HUES48 (cell line): ENCODE measurements at regions not wholly inside any gene's neighbourhood (a gene's known extent, or its start where the extent isn't known, plus 50 kb on each side); places are given as distances from the start of the nearest gene placed in this dataset.

Source experiments
- H3K27ac ChIP-seq: one replicate; pipeline ENCODE4 v1.7.0; 2013; ENCODE audit warnings: low read depth, low read length, inconsistent platforms
- H3K27me3 ChIP-seq: 2 replicates; pipeline ENCODE4 v1.6.1; 2013; ENCODE audit warnings: mild to moderate bottlenecking, low read length; ENCODE audit not compliant: control insufficient read depth, insufficient read depth
- H3K36me3 ChIP-seq: 2 replicates; pipeline ENCODE4 v1.6.1; 2013; ENCODE audit warnings: low read length; ENCODE audit not compliant: control insufficient read depth, insufficient read depth
- H3K4me1 ChIP-seq: 2 replicates; pipeline ENCODE4 v1.6.1; 2013; ENCODE audit warnings: mild to moderate bottlenecking, low read length; ENCODE audit not compliant: control insufficient read depth, insufficient read depth
- H3K4me3 ChIP-seq: 2 replicates; pipeline ENCODE4 v1.5.1; 2013; ENCODE audit warnings: mild to moderate bottlenecking, low read depth, low read length
- H3K9ac ChIP-seq: 2 replicates; pipeline ENCODE4 v1.6.1; 2013; ENCODE audit warnings: mild to moderate bottlenecking, low read depth, low read length, moderate library complexity
- H3K9me3 ChIP-seq: 2 replicates; pipeline ENCODE4 v1.6.1; 2013; ENCODE audit warnings: low read length; ENCODE audit not compliant: control insufficient read depth, insufficient read depth

- Histone ChIP-seq H3K27ac (no peak overlapping the region), H3K9ac (no peak overlapping the region), H3K36me3 (no peaks in the 10 kb centered on the region), H3K27me3 (no peaks in the 10 kb centered on the region), H3K9me3 (no peaks in the 10 kb centered on the region), H3K4me1 (no peaks in the 10 kb centered on the region), H3K4me3 (no peak overlapping the region)
Measured at GRCh38 chr4:134601706-134602105, 400.1 kb upstream of the PABPC4L start.

GRCh38 chr4:134591326-134591725 lies 389.7 kb upstream of the PABPC4L start:
- Histone ChIP-seq H3K36me3 (no peaks in the 10 kb centered on the region), H3K4me3 (no peak overlapping the region), H3K27ac (no peak overlapping the region), H3K9me3 (no peaks in the 10 kb centered on the region), H3K27me3 (no peaks in the 10 kb centered on the region), H3K9ac (no peak overlapping the region), H3K4me1 (no peaks in the 10 kb centered on the region)

GRCh38 chr4:134585972-134586371 lies 384.4 kb upstream of the PABPC4L start:
- H3K36me3 ChIP-seq = no peaks in the 10 kb centered on the region
- H3K9me3 ChIP-seq = no peaks in the 10 kb centered on the region
- no peaks in the 10 kb centered on the region for H3K27me3 ChIP-seq
- H3K4me1 ChIP-seq = 0 out of 2 replicates have a peak, but pooled peaks cover 3% of the 10 kb centered on the region
- H3K4me3 ChIP-seq = no peak overlapping the region
- no peak overlapping the region for H3K9ac ChIP-seq
- no peak overlapping the region for H3K27ac ChIP-seq

- H3K27me3 ChIP-seq = no peaks in the 10 kb centered on the region
- H3K27ac ChIP-seq = no peak overlapping the region
- H3K4me3 ChIP-seq = no peak overlapping the region
Measured at GRCh38 chr4:134567461-134567860, 365.9 kb upstream of the PABPC4L start.

GRCh38 chr4:134560728-134561127 lies 359.1 kb upstream of the PABPC4L start:
- H3K27me3 ChIP-seq = no peaks in the 10 kb centered on the region
- no peaks in the 10 kb centered on the region for H3K36me3 ChIP-seq
- no peaks in the 10 kb centered on the region; the same call in 1 of the 2 replicates for H3K4me1 ChIP-seq
- no peak overlapping the region for H3K9ac ChIP-seq
- no peak overlapping the region for H3K4me3 ChIP-seq
- H3K9me3 ChIP-seq = no peaks in the 10 kb centered on the region
- no peak overlapping the region for H3K27ac ChIP-seq

More at GRCh38 chr4:134567461-134567860, 365.9 kb upstream of the PABPC4L start:
- H3K36me3 ChIP-seq = no peaks in the 10 kb centered on the region
- H3K9me3 ChIP-seq = 0 out of 2 replicates have a peak, but pooled peaks cover 3% of the 10 kb centered on the region
- H3K4me1 ChIP-seq = no peaks in the 10 kb centered on the region
- no peak overlapping the region for H3K9ac ChIP-seq

- no peak overlapping the region for H3K9ac ChIP-seq
- peaks cover 16% of the 10 kb centered on the region for H3K9me3 ChIP-seq
- peak overlapping the region; percentile 3; the same call in 1 of the 2 replicates for H3K4me3 ChIP-seq
- H3K36me3 ChIP-seq = no peaks in the 10 kb centered on the region; the same call in 1 of the 2 replicates
- H3K27me3 ChIP-seq = no peaks in the 10 kb centered on the region
- H3K27ac ChIP-seq = peak overlapping the region; percentile 33
- H3K4me1 ChIP-seq = peaks cover 28% of the 10 kb centered on the region
Measured at GRCh38 chr4:134552063-134552462, 350.5 kb upstream of the PABPC4L start.

- Histone ChIP-seq H3K4me1 (peaks cover 28% of the 10 kb centered on the region), H3K27me3 (no peaks in the 10 kb centered on the region), H3K9ac (no peak overlapping the region), H3K4me3 (0 out of 2 replicates have a peak overlapping the region, but pooled peaks have one; percentile 3), H3K9me3 (peaks cover 22% of the 10 kb centered on the region), H3K36me3 (no peaks in the 10 kb centered on the region; the same call in 1 of the 2 replicates), H3K27ac (peak overlapping the region; percentile 7)
Measured at GRCh38 chr4:134551348-134551747, 349.8 kb upstream of the PABPC4L start.

- Histone ChIP-seq H3K4me1 (peaks cover 25% of the 10 kb centered on the region), H3K27ac (no peak overlapping the region), H3K27me3 (no peaks in the 10 kb centered on the region), H3K36me3 (no peaks in the 10 kb centered on the region; the same call in 1 of the 2 replicates), H3K9me3 (peaks cover 27% of the 10 kb centered on the region), H3K9ac (no peak overlapping the region), H3K4me3 (no peak overlapping the region)
Measured at GRCh38 chr4:134548052-134548628, 346.6 kb upstream of the PABPC4L start.

- no peaks in the 10 kb centered on the region for H3K27me3 ChIP-seq
- H3K9me3 ChIP-seq = peaks cover 27% of the 10 kb centered on the region
- no peak overlapping the region for H3K4me3 ChIP-seq
- peaks cover 8% of the 10 kb centered on the region for H3K4me1 ChIP-seq
- H3K36me3 ChIP-seq = no peaks in the 10 kb centered on the region; the same call in 1 of the 2 replicates
- H3K9ac ChIP-seq = no peak overlapping the region
- H3K27ac ChIP-seq = no peak overlapping the region
Measured at GRCh38 chr4:134546279-134546678, 344.7 kb upstream of the PABPC4L start.

GRCh38 chr4:134544303-134544770 lies 342.7 kb upstream of the PABPC4L start:
- H3K9me3 ChIP-seq = peaks cover 27% of the 10 kb centered on the region
- H3K27me3 ChIP-seq = no peaks in the 10 kb centered on the region
- no peak overlapping the region for H3K4me3 ChIP-seq
- H3K4me1 ChIP-seq = no peaks in the 10 kb centered on the region
- H3K9ac ChIP-seq = no peak overlapping the region
- no peak overlapping the region for H3K27ac ChIP-seq
- H3K36me3 ChIP-seq = no peaks in the 10 kb centered on the region; the same call in 1 of the 2 replicates

- H3K4me1 ChIP-seq = no peaks in the 10 kb centered on the region
- H3K9me3 ChIP-seq = no peaks in the 10 kb centered on the region
- no peak overlapping the region for H3K9ac ChIP-seq
- no peaks in the 10 kb centered on the region for H3K36me3 ChIP-seq
- H3K27me3 ChIP-seq = no peaks in the 10 kb centered on the region
- no peak overlapping the region for H3K4me3 ChIP-seq
- no peak overlapping the region for H3K27ac ChIP-seq
Measured at GRCh38 chr4:134540588-134540987, 339.0 kb upstream of the PABPC4L start.
